ENCODE measurements at regions not wholly inside any gene's neighbourhood (a gene's known extent, or its start where the extent isn't known, plus 50 kb on each side); places are given as distances from the start of the nearest gene placed in this dataset.

GRCh38 chr11:112565551-112565950 lies 304.9 kb upstream of the PLET1 start:
- H3K27me3 ChIP-seq (ENCODE audit: control insufficient read depth in 2 of 2, insufficient read depth in 2 of 2, low read length in 2 of 2), result no peaks in the 10 kb centered on the region
- Mint-ChIP-seq H3K4me3 (no peak overlapping the region), H3K27ac (no peak overlapping the region), H3K4me1 (no peaks in the 10 kb centered on the region), H3K9me3 (no peaks in the 10 kb centered on the region), H3K36me3 (no peaks in the 10 kb centered on the region), H3K27me3 (peaks cover 0 to 22% (median 7%) of the 10 kb centered on the region in 5 donors)
- no peak overlapping the region for H3K27ac ChIP-seq (ENCODE audit: low read depth, low read length)
- H3K4me3 ChIP-seq (ENCODE audit: low read length), result no peak overlapping the region
- intact Hi-C loops (cut with micrococcal nuclease), result no loop called here
- CTCF ChIA-PET, result no interaction called here
- ATAC-seq (no peak), DNase-seq (no peak)
- H3K9me3 ChIP-seq (ENCODE audit: control insufficient read depth in 2 of 3, low read length in 3 of 3), result no peaks in the 10 kb centered on the region
- H3K36me3 ChIP-seq (ENCODE audit: control insufficient read depth in 2 of 3, insufficient read depth in 3 of 3, low read length in 3 of 3), result no peaks in the 10 kb centered on the region
- POLR2A ChIA-PET, result no interaction called here
- H3K4me1 ChIP-seq (ENCODE audit: control insufficient read depth in 2 of 2, insufficient read depth in 2 of 2, low read length in 2 of 2), result no peaks in the 10 kb centered on the region

GRCh38 chr11:112566124-112566523 lies 305.5 kb upstream of the PLET1 start:
- Histone ChIP-seq H3K9me3 (ENCODE audit: control insufficient read depth in 2 of 3, low read length in 3 of 3) (no peaks in the 10 kb centered on the region), H3K27me3 (ENCODE audit: control insufficient read depth in 2 of 2, insufficient read depth in 2 of 2, low read length in 2 of 2) (no peaks in the 10 kb centered on the region), H3K4me1 (ENCODE audit: control insufficient read depth in 2 of 2, insufficient read depth in 2 of 2, low read length in 2 of 2) (no peaks in the 10 kb centered on the region), H3K27ac (ENCODE audit: low read depth, low read length) (no peak overlapping the region), H3K4me3 (ENCODE audit: low read length) (no peak overlapping the region), H3K36me3 (ENCODE audit: control insufficient read depth in 2 of 3, insufficient read depth in 3 of 3, low read length in 3 of 3) (no peaks in the 10 kb centered on the region)
- intact Hi-C loops (cut with micrococcal nuclease), result no loop called here
- H3K27ac Mint-ChIP-seq, result peak overlapping the region in 1 of 9 donors; percentile 57
- no peaks in the 10 kb centered on the region for H3K36me3 Mint-ChIP-seq
- H3K4me1 Mint-ChIP-seq, result no peaks in the 10 kb centered on the region
- ChIA-PET POLR2A (no interaction called here), CTCF (no interaction called here)
- DNase-seq (no peak), ATAC-seq (no peak)
- H3K27me3 Mint-ChIP-seq, result peaks cover 0 to 22% (median 7%) of the 10 kb centered on the region in 5 donors
- H3K4me3 Mint-ChIP-seq, result no peak overlapping the region
- no peaks in the 10 kb centered on the region for H3K9me3 Mint-ChIP-seq

GRCh38 chr11:112570333-112570732 lies 309.7 kb upstream of the PLET1 start:
- Mint-ChIP-seq H3K27me3 (peaks cover 5 to 26% (median 17%) of the 10 kb centered on the region in 5 donors), H3K27ac (no peak overlapping the region), H3K4me1 (no peaks in the 10 kb centered on the region), H3K36me3 (peaks cover 0 to 5% (median 0%) of the 10 kb centered on the region in 5 donors), H3K4me3 (no peak overlapping the region), H3K9me3 (peaks cover 0 to 4% (median 0%) of the 10 kb centered on the region in 11 donors)
- no peaks in the 10 kb centered on the region for H3K36me3 ChIP-seq (ENCODE audit: control insufficient read depth in 2 of 3, insufficient read depth in 3 of 3, low read length in 3 of 3)
- DNase-seq (no peak), ATAC-seq (no peak)
- no peaks in the 10 kb centered on the region for H3K27me3 ChIP-seq (ENCODE audit: control insufficient read depth in 2 of 2, insufficient read depth in 2 of 2, low read length in 2 of 2)
- H3K4me3 ChIP-seq (ENCODE audit: low read length), result no peak overlapping the region
- intact Hi-C loops (cut with micrococcal nuclease), result no loop called here
- POLR2A ChIA-PET, result no interaction called here
- no peak overlapping the region for H3K27ac ChIP-seq (ENCODE audit: low read depth, low read length)
- CTCF ChIA-PET, result no interaction called here
- H3K9me3 ChIP-seq (ENCODE audit: control insufficient read depth in 2 of 3, low read length in 3 of 3), result no peaks in the 10 kb centered on the region
- no peaks in the 10 kb centered on the region for H3K4me1 ChIP-seq (ENCODE audit: control insufficient read depth in 2 of 2, insufficient read depth in 2 of 2, low read length in 2 of 2)

GRCh38 chr11:112579282-112579681 lies 318.6 kb upstream of the PLET1 start:
- Mint-ChIP-seq H3K27me3 (peaks cover 0 to 9% (median 0%) of the 10 kb centered on the region in 5 donors), H3K4me1 (peaks cover 0 to 1% (median 0%) of the 10 kb centered on the region in 7 donors), H3K9me3 (peaks cover 0 to 3% (median 0%) of the 10 kb centered on the region in 11 donors), H3K4me3 (no peak overlapping the region), H3K36me3 (no peaks in the 10 kb centered on the region), H3K27ac (no peak overlapping the region)
- ATAC-seq (no peak), DNase-seq (no peak)
- ChIA-PET CTCF (no interaction called here), POLR2A (no interaction called here)
- Histone ChIP-seq H3K36me3 (ENCODE audit: control insufficient read depth in 2 of 3, insufficient read depth in 3 of 3, low read length in 3 of 3) (no peaks in the 10 kb centered on the region), H3K4me1 (ENCODE audit: control insufficient read depth in 2 of 2, insufficient read depth in 2 of 2, low read length in 2 of 2) (no peaks in the 10 kb centered on the region), H3K27ac (ENCODE audit: low read depth, low read length) (no peak overlapping the region), H3K27me3 (ENCODE audit: control insufficient read depth in 2 of 2, insufficient read depth in 2 of 2, low read length in 2 of 2) (no peaks in the 10 kb centered on the region), H3K9me3 (ENCODE audit: control insufficient read depth in 2 of 3, low read length in 3 of 3) (no peaks in the 10 kb centered on the region), H3K4me3 (ENCODE audit: low read length) (no peak overlapping the region)
- intact Hi-C loops (cut with micrococcal nuclease), result no loop called here

GRCh38 chr11:112580864-112581263 lies 320.2 kb upstream of the PLET1 start:
- Histone ChIP-seq H3K27ac (ENCODE audit: low read depth, low read length) (no peak overlapping the region), H3K4me3 (ENCODE audit: low read length) (no peak overlapping the region), H3K36me3 (ENCODE audit: control insufficient read depth in 2 of 3, insufficient read depth in 3 of 3, low read length in 3 of 3) (no peaks in the 10 kb centered on the region), H3K27me3 (ENCODE audit: control insufficient read depth in 2 of 2, insufficient read depth in 2 of 2, low read length in 2 of 2) (no peaks in the 10 kb centered on the region), H3K9me3 (ENCODE audit: control insufficient read depth in 2 of 3, low read length in 3 of 3) (no peaks in the 10 kb centered on the region), H3K4me1 (ENCODE audit: control insufficient read depth in 2 of 2, insufficient read depth in 2 of 2, low read length in 2 of 2) (no peaks in the 10 kb centered on the region)
- no peak overlapping the region for H3K4me3 Mint-ChIP-seq
- H3K9me3 Mint-ChIP-seq, result peaks cover 0 to 3% (median 0%) of the 10 kb centered on the region in 11 donors
- intact Hi-C loops (cut with micrococcal nuclease), result no loop called here
- no peak for DNase-seq
- ChIA-PET POLR2A (no interaction called here), CTCF (no interaction called here)
- no peak overlapping the region for H3K27ac Mint-ChIP-seq
- no peaks in the 10 kb centered on the region for H3K36me3 Mint-ChIP-seq
- peaks cover 0 to 9% (median 0%) of the 10 kb centered on the region in 5 donors for H3K27me3 Mint-ChIP-seq
- H3K4me1 Mint-ChIP-seq, result peaks cover 0 to 1% (median 0%) of the 10 kb centered on the region in 7 donors
- ATAC-seq, result no peak

- Histone ChIP-seq H3K36me3 (ENCODE audit: control insufficient read depth in 2 of 3, insufficient read depth in 3 of 3, low read length in 3 of 3) (no peaks in the 10 kb centered on the region), H3K27me3 (ENCODE audit: control insufficient read depth in 2 of 2, insufficient read depth in 2 of 2, low read length in 2 of 2) (no peaks in the 10 kb centered on the region), H3K4me1 (ENCODE audit: control insufficient read depth in 2 of 2, insufficient read depth in 2 of 2, low read length in 2 of 2) (no peaks in the 10 kb centered on the region), H3K9me3 (ENCODE audit: control insufficient read depth in 2 of 3, low read length in 3 of 3) (no peaks in the 10 kb centered on the region), H3K27ac (ENCODE audit: low read depth, low read length) (no peak overlapping the region), H3K4me3 (ENCODE audit: low read length) (no peak overlapping the region)
- H3K4me1 Mint-ChIP-seq, result peaks cover 0 to 1% (median 0%) of the 10 kb centered on the region in 7 donors
- H3K4me3 Mint-ChIP-seq, result no peak overlapping the region
- H3K27me3 Mint-ChIP-seq, result peaks cover 0 to 9% (median 3%) of the 10 kb centered on the region in 5 donors
- H3K9me3 Mint-ChIP-seq, result peaks cover 0 to 2% (median 0%) of the 10 kb centered on the region in 11 donors
- intact Hi-C loops (cut with micrococcal nuclease), result no loop called here
- H3K36me3 Mint-ChIP-seq, result no peaks in the 10 kb centered on the region
- H3K27ac Mint-ChIP-seq, result no peak overlapping the region
- ChIA-PET CTCF (no interaction called here), POLR2A (no interaction called here)
- DNase-seq, result no peak
- ATAC-seq, result no peak
Observed at GRCh38 chr11:112581747-112582146, 321.1 kb upstream of the PLET1 start.

- H3K4me3 ChIP-seq (ENCODE audit: low read length), result no peak overlapping the region
- no peaks in the 10 kb centered on the region for H3K27me3 ChIP-seq (ENCODE audit: control insufficient read depth in 2 of 2, insufficient read depth in 2 of 2, low read length in 2 of 2)
- Mint-ChIP-seq H3K27ac (no peak overlapping the region), H3K36me3 (no peaks in the 10 kb centered on the region), H3K9me3 (peaks cover 0 to 2% (median 0%) of the 10 kb centered on the region in 11 donors), H3K27me3 (peaks cover 0 to 9% (median 3%) of the 10 kb centered on the region in 5 donors), H3K4me1 (peaks cover 0 to 1% (median 0%) of the 10 kb centered on the region in 7 donors), H3K4me3 (no peak overlapping the region)
- no peaks in the 10 kb centered on the region for H3K9me3 ChIP-seq (ENCODE audit: control insufficient read depth in 2 of 3, low read length in 3 of 3)
- no peaks in the 10 kb centered on the region for H3K36me3 ChIP-seq (ENCODE audit: control insufficient read depth in 2 of 3, insufficient read depth in 3 of 3, low read length in 3 of 3)
- POLR2A ChIA-PET, result no interaction called here
- intact Hi-C loops (cut with micrococcal nuclease), result no loop called here
- ATAC-seq (no peak), DNase-seq (no peak)
- no peak overlapping the region for H3K27ac ChIP-seq (ENCODE audit: low read depth, low read length)
- CTCF ChIA-PET, result no interaction called here
- no peaks in the 10 kb centered on the region for H3K4me1 ChIP-seq (ENCODE audit: control insufficient read depth in 2 of 2, insufficient read depth in 2 of 2, low read length in 2 of 2)
Observed at GRCh38 chr11:112582366-112582765, 321.7 kb upstream of the PLET1 start.
